ENCODE measurements at regions not wholly inside any gene's neighbourhood (a gene's known extent, or its start where the extent isn't known, plus 50 kb on each side); places are given as distances from the start of the nearest gene placed in this dataset.

DNA sequence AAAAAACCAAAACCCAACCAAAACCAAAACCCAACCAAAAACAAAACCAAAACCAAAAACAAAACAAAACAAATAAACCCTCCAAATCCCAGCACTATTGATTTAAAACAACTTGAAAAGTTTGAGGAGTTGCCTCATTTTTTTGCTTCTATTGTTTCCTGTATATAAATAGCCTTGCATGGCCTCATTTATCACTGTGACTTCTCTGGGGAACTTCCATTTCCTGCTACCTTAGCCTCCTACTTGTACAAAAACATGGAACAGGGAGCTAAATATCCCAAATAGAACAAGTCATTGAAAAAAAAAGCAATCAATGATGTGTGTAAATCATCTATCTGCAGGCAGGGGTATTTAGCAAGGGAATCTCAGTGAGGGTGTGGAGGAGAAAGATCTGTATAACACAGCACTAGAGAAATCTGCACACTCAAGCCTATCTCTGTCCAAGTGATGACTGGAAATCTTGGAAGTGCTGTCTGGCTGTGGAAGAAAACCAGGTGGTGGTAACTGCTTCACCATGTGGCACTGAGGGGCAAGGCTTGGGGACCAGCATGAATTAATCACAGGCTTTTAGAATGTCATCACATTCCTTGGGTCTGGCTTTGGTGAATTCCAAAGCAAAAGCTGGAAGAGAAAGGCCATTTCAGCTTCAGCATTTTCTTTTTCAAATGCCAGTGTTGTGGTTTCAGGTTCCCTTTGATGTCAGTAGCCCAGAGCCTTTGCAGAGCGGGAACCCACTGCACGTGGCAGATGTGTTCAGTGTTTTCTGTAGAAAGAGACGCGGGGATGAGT lies 349.5 kb upstream of the ZNF32 start:
- TF ChIP-seq, protein P1, sequence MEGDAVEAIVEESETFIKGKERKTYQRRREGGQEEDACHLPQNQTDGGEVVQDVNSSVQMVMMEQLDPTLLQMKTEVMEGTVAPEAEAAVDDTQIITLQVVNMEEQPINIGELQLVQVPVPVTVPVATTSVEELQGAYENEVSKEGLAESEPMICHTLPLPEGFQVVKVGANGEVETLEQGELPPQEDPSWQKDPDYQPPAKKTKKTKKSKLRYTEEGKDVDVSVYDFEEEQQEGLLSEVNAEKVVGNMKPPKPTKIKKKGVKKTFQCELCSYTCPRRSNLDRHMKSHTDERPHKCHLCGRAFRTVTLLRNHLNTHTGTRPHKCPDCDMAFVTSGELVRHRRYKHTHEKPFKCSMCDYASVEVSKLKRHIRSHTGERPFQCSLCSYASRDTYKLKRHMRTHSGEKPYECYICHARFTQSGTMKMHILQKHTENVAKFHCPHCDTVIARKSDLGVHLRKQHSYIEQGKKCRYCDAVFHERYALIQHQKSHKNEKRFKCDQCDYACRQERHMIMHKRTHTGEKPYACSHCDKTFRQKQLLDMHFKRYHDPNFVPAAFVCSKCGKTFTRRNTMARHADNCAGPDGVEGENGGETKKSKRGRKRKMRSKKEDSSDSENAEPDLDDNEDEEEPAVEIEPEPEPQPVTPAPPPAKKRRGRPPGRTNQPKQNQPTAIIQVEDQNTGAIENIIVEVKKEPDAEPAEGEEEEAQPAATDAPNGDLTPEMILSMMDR (IDR thresholded peaks at IDR 0.05) = no peak
- no peak for TF ChIP-seq POLR2A (IDR thresholded peaks at IDR 0.05)
